Hematopoietic multipotent progenitor cell (in vitro differentiated cells): ENCODE measurements at regions not wholly inside any gene's neighbourhood (a gene's known extent, or its start where the extent isn't known, plus 50 kb on each side); places are given as distances from the start of the nearest gene placed in this dataset.
A peak's percentile ranks its signal among the peaks of the same experiment; 100 is the strongest.
"Not testable (repeated sequence)": the region's sequence is repeated elsewhere in the genome, so short reads cannot be mapped to it uniquely, and the experiment has no call there.

Source experiments
- DNase-seq, 3 donors: peaks; one replicate each; pipeline ENCODE4 v3.0.0-alpha.2; 2011 to 2015; ENCODE audit warnings: low read depth in 2 of 3, low spot score in 2 of 3

- no peak for DNase-seq
Observed at GRCh38 chr3:23105048-23105447, 98.1 kb upstream of the UBE2E2 start.

- no peak for DNase-seq
Observed at GRCh38 chr3:23106666-23107065, 96.5 kb upstream of the UBE2E2 start.

- DNase-seq, result no peak
Observed at GRCh38 chr3:23107221-23107620, 95.9 kb upstream of the UBE2E2 start.

- DNase-seq, result peak in 1 of 3 donors; percentile 15
Observed at GRCh38 chr3:23108451-23109057, 94.6 kb upstream of the UBE2E2 start.

GRCh38 chr3:23111286-23111685, 91.8 kb upstream of the UBE2E2 start:
- no peak for DNase-seq

GRCh38 chr3:23111797-23112196, 91.3 kb upstream of the UBE2E2 start:
- DNase-seq, result no peak

GRCh38 chr3:23112491-23112890, 90.6 kb upstream of the UBE2E2 start:
- no peak for DNase-seq

- DNase-seq, result peak in 2 of 3 donors; percentile 50 to 86
Observed at GRCh38 chr3:23113455-23114171, 89.5 kb upstream of the UBE2E2 start.

- DNase-seq, result no peak
Observed at GRCh38 chr3:23114432-23114831, 88.7 kb upstream of the UBE2E2 start.

- DNase-seq, result peak in 2 of 3 donors; percentile 14 to 44
Observed at GRCh38 chr3:23115171-23115877, 87.8 kb upstream of the UBE2E2 start.

GRCh38 chr3:23116081-23116837, 86.9 kb upstream of the UBE2E2 start:
- DNase-seq, result no peak

GRCh38 chr3:23117856-23118255, 85.3 kb upstream of the UBE2E2 start:
- DNase-seq, result no peak

- no peak for DNase-seq
Observed at GRCh38 chr3:23127196-23127595, 75.9 kb upstream of the UBE2E2 start.

GRCh38 chr3:23128655-23129054, 74.5 kb upstream of the UBE2E2 start:
- DNase-seq, result no peak

GRCh38 chr3:23129117-23129516, 74.0 kb upstream of the UBE2E2 start:
- DNase-seq, result no peak

GRCh38 chr3:23129817-23130216, 73.3 kb upstream of the UBE2E2 start:
- DNase-seq, result no peak

- no peak for DNase-seq
Observed at GRCh38 chr3:23130406-23130805, 72.7 kb upstream of the UBE2E2 start.

GRCh38 chr3:23135026-23135785, 67.9 kb upstream of the UBE2E2 start:
- no peak for DNase-seq

- no peak for DNase-seq
Observed at GRCh38 chr3:23136054-23136453, 67.1 kb upstream of the UBE2E2 start.

- DNase-seq, result not testable (repeated sequence)
Observed at GRCh38 chr3:23144051-23144450, 59.1 kb upstream of the UBE2E2 start.
